ENCODE measurements at regions not wholly inside any gene's neighbourhood (a gene's known extent, or its start where the extent isn't known, plus 50 kb on each side); places are given as distances from the start of the nearest gene placed in this dataset.

- no peak for DNase-seq
Observed at GRCh38 chr13:58843071-58843470, 1211.5 kb downstream of the PCDH17 start.

GRCh38 chr13:58843567-58843966 lies 1212.0 kb downstream of the PCDH17 start:
- DNase-seq: no peak

GRCh38 chr13:58850161-58850560 lies 1218.6 kb downstream of the PCDH17 start:
- DNase-seq: no peak

GRCh38 chr13:58852076-58852475 lies 1220.5 kb downstream of the PCDH17 start:
- no peak for DNase-seq

- no peak for DNase-seq
Observed at GRCh38 chr13:58855283-58855682, 1223.7 kb downstream of the PCDH17 start.

- DNase-seq: no peak
Observed at GRCh38 chr13:58858870-58859371, 1227.4 kb downstream of the PCDH17 start.

- no peak for DNase-seq
Observed at GRCh38 chr13:58865286-58865685, 1233.7 kb downstream of the PCDH17 start.

GRCh38 chr13:58869566-58869965 lies 1238.0 kb downstream of the PCDH17 start:
- DNase-seq: no peak

GRCh38 chr13:58876473-58876872 lies 1244.9 kb downstream of the PCDH17 start:
- no peak for DNase-seq

- no peak for DNase-seq
Observed at GRCh38 chr13:58879114-58879513, 1247.6 kb downstream of the PCDH17 start.

GRCh38 chr13:58882516-58882915 lies 1251.0 kb downstream of the PCDH17 start:
- DNase-seq: no peak

GRCh38 chr13:58883405-58883804 lies 1251.9 kb downstream of the PCDH17 start:
- DNase-seq: no peak

GRCh38 chr13:58884353-58885209 lies 1253.0 kb downstream of the PCDH17 start:
- no peak for DNase-seq

GRCh38 chr13:58889474-58889873 lies 1257.9 kb downstream of the PCDH17 start:
- no peak for DNase-seq

GRCh38 chr13:58893396-58893795 lies 1261.9 kb downstream of the PCDH17 start:
- no peak for DNase-seq

GRCh38 chr13:58906329-58907007 lies 1257.3 kb downstream of the DIAPH3 start:
- DNase-seq: no peak

- no peak for DNase-seq
Observed at GRCh38 chr13:58907347-58907746, 1256.4 kb downstream of the DIAPH3 start.

GRCh38 chr13:58908019-58908679 lies 1255.6 kb downstream of the DIAPH3 start:
- no peak for DNase-seq

- DNase-seq: no peak
Observed at GRCh38 chr13:58919551-58919950, 1244.2 kb downstream of the DIAPH3 start.

GRCh38 chr13:58921129-58921528 lies 1242.6 kb downstream of the DIAPH3 start:
- DNase-seq: no peak

GRCh38 chr13:58926858-58927257 lies 1236.9 kb downstream of the DIAPH3 start:
- no peak for DNase-seq

GRCh38 chr13:58933475-58933874 lies 1230.3 kb downstream of the DIAPH3 start:
- no peak for DNase-seq

GRCh38 chr13:58935689-58936088 lies 1228.0 kb downstream of the DIAPH3 start:
- DNase-seq: no peak

GRCh38 chr13:58946274-58946673 lies 1217.5 kb downstream of the DIAPH3 start:
- DNase-seq: no peak
